Neural cell (in vitro differentiated cells): ENCODE measurements at regions not wholly inside any gene's neighbourhood (a gene's known extent, or its start where the extent isn't known, plus 50 kb on each side); places are given as distances from the start of the nearest gene placed in this dataset.

Experiments
- CTCF ChIP-seq: fragments of 450-650 bp; IDR thresholded peaks from 2 replicates; pipeline ENCODE4 v1.5.1; 2014; ENCODE audit warnings: antibody characterized with exemption, mild to moderate bottlenecking, moderate library complexity; ENCODE audit not compliant: poor library complexity, severe bottlenecking
- EP300 ChIP-seq: fragments of 450-650 bp; conservative IDR thresholded peaks from 2 replicates; pipeline ENCODE4 v1.6.1; 2014; ENCODE audit warnings: antibody characterized with exemption, mild to moderate bottlenecking, moderate library complexity; ENCODE audit not compliant: poor library complexity, severe bottlenecking
- EZH2 ChIP-seq: fragments of 200-600, 300-800 bp; shearing (Covaris generic), sonication (generic); IDR thresholded peaks from 2 replicates; pipeline ENCODE4 v1.6.1; 2014; ENCODE audit warnings: antibody characterized with exemption, low read length, borderline replicate concordance, mild to moderate bottlenecking; ENCODE audit not compliant: insufficient read depth, poor library complexity, severe bottlenecking
- MXI1 ChIP-seq: fragments of 450-650 bp; conservative IDR thresholded peaks from 2 replicates; pipeline ENCODE4 v1.6.1; 2014; ENCODE audit warnings: antibody characterized with exemption, mild to moderate bottlenecking; ENCODE audit not compliant: poor library complexity, severe bottlenecking
- POLR2AphosphoS5 ChIP-seq: IDR thresholded peaks from 2 replicates; pipeline ENCODE4 v1.6.1; 2012
- RAD21 ChIP-seq: fragments of 450-650 bp; conservative IDR thresholded peaks from 2 replicates; pipeline ENCODE4 v1.6.1; 2014; ENCODE audit warnings: antibody characterized with exemption, mild to moderate bottlenecking, moderate library complexity
- REST ChIP-seq: IDR thresholded peaks from 2 replicates; pipeline ENCODE4 v1.6.1; 2012; ENCODE audit warnings: borderline replicate concordance
- SMC3 ChIP-seq: fragments of 450-650 bp; conservative IDR thresholded peaks from 2 replicates; pipeline ENCODE4 v1.6.1; 2014; ENCODE audit warnings: antibody characterized with exemption, mild to moderate bottlenecking, moderate library complexity; ENCODE audit not compliant: poor library complexity
- TAF1 ChIP-seq: IDR thresholded peaks from 2 replicates; pipeline ENCODE4 v1.6.1; 2012; ENCODE audit warnings: low read depth

- TF ChIP-seq EP300 (no peak), TAF1 (no peak), CTCF (no peak), POLR2AphosphoS5 (no peak), REST (no peak), EZH2 (no peak), MXI1 (no peak), SMC3 (no peak), RAD21 (no peak)
Observed at GRCh38 chr3:3693593-3693992, 105.6 kb upstream of the LRRN1 start.
